NCI-H1048 (cell line): ENCODE measurements at regions not wholly inside any gene's neighbourhood (a gene's known extent, or its start where the extent isn't known, plus 50 kb on each side); places are given as distances from the start of the nearest gene placed in this dataset.
"Not testable (repeated sequence)": the region's sequence is repeated elsewhere in the genome, so short reads cannot be mapped to it uniquely, and the experiment has no call there.

ENCODE experiments used
- DNase-seq: peaks from one replicate; lab custom pipeline; 2025; lab: John Stamatoyannopoulos, UW

DNA sequence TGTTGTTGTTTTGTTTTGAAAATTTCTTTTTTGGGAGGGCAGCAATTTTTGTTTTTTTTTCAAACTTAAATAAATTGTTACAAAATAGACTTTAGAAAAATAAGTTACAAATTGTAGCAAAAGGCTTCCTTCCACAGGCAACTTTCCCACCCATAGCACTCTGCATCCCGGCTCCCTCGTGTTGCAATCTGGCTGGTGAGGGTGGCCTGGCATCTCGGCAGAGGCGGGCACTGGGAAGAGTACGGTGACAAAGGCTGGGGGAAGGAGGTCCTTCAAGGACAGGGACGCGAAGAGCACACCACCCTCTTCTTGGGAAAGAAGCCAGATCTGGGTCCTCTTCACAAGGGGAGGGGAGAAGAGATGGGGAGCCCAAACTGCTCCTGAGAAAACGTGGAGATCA is 379.7 kb downstream of the OLFM4 start:
- no peak for DNase-seq

GRCh38 chr13:53408847-53409568 is 380.4 kb downstream of the OLFM4 start:
- DNase-seq, result no peak

DNA sequence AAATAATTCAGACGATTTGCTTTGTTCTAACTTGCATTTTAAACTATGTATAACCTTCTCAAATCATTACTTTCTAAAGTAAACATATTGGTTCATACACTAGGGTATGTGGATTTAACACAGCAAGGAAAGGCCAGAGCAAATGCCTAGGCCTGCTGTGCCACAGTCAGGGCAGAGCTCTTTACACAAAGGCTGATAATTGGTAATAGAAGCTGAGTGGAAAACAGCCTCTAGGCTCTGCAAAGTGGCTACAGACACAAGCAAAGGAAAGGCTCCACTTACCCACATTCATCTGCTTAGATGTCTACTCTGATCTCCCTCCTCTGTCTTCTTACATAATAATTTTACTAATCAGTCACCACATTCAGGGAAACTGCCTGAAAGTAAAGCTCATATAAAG is 382.9 kb downstream of the OLFM4 start:
- DNase-seq, result no peak

DNA sequence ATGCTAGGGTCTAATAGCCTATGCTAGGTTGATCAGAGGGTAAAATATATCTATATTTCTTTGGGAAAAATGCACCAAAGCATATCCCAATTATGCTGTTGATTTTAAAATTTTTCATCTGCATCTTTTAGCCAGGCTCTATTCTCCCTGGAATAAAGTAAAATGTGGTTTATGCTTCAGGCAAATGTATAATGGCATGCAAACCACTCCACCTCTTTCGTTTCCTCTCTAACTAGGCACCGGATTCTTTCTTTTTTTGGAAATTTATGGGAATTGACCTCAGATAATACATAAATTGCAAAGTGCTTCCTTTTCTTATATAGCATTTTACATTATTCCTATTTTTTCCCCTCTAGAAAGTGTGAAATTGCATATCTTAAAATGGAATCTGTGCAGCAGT is 386.5 kb downstream of the OLFM4 start:
- no peak for DNase-seq

DNA sequence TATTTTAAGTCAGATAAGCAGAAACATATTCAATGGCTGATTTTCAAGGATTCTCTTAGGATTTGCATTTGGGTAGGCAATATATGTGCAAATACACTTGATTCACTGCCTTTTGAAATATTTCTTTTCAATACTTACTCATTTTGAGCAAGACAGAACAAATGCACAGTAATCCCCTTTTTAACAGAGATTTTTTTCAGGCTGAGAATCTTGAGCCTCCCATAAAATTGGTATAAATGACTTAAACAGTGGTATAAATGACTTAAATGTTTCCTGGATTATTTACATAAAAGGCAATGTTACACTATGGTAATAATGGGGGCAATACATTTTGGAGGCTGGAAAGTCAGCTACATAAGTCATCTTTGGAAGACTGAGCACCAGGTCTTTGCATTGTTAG is 389.0 kb downstream of the OLFM4 start:
- no peak for DNase-seq

DNA sequence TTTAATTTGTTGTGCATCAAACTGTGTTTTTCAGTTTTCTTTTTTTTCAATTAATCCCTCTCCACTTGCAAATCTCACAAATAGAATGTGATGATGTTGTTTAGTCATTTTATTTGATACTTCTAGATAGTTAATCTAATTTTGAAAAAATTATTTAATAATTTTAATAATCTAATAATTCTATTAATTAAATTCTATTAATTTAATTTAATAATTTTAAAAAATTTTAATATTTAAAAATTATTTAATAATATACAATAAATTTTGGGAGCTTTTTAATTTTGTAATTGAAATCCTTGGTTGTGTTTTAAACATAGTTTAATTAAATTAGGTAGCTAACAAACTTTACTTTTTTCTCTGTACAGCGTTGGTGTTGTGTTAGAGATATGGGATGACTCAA is 393.8 kb downstream of the OLFM4 start:
- DNase-seq, result no peak

GRCh38 chr13:53436396-53436795 is 407.8 kb downstream of the OLFM4 start:
- no peak for DNase-seq

GRCh38 chr13:53439439-53440225 is 411.0 kb downstream of the OLFM4 start:
- DNase-seq, result no peak

DNA sequence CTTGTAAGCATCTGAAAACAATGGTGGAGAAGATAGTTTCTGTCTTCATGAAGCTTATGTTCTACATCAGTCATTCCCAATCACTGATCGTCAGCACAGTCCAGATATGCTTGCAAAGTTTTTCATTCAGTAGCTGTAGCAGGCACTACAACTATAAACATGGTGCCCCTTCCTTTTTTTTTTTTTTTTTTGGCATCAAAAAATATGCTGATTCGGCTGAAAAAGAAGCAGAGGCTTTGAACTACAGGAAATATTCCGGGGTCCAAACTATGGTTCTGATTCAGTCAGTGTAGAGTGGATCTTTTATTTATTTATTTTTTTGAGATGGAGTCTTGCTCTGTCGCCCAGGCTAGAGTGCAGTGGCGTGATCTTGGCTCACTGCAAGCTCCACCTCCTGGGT is 414.4 kb downstream of the OLFM4 start:
- DNase-seq, result no peak

DNA sequence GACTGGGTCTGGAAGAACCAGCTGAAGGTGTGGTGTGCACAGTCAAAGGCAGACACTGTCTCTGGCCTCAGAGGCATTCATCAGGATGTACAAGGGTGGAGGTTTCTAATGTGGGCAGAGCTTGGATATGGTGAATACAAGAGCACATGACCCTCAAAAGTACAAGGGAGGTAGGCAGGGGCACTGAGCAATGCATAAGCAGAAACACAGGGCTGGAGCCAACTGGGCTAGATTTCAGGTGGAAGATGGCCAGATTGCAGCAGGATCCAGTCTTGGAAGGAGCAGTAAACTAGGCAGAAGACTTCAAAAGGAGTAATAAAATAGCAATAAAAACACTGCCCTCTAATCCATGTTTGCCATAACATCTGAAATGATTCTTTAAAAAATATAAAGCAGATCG is 417.1 kb downstream of the OLFM4 start:
- no peak for DNase-seq

GRCh38 chr13:53447456-53447855 is 418.8 kb downstream of the OLFM4 start:
- DNase-seq, result no peak

GRCh38 chr13:53447863-53448262 is 419.2 kb downstream of the OLFM4 start:
- no peak for DNase-seq

DNA sequence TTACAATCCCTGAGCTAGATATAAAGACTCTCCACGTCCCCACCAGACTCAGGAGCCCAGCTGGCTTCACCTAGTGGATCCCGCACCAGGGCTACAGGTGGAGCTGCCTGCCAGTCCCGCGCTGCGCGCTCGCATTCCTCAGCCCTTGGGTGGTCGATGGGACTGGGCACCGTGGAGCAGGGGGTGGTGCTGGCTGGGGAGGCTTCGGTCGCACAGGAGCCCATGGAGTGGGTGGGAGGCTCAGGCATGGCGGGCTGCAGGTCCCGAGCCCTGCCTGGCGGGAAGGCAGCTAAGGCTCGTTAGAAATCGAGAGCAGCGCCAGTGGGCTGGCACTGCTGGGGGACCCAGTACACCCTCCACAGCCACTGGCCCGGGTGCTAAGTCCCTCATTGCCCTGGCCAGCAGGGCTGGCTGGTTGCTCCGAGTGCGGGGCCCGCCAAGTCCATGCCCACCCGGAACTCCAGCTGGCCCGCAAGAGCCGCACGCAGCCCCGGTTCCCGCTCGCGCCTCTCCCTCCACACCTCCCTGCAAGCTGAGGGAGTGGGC is 423.7 kb downstream of the OLFM4 start:
- not testable (repeated sequence) for DNase-seq

DNA sequence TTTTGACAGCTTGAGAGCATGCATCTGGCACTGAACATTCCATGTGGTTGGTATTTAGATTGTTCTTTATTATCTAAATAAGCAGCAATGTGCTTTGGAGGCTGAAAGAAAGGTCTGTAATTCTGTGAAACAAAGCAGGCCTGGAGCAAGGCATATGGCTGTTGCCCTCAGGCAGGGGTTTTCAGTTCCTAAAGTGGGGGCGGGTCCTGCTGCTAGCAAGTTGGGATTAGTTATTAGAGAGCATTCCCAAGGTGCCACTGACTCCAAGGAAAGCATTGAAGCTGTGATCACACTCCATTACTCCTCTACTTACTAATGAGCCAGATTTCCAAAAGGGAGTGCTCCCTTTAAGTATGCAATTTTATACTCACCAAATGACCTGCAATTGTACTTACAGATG is 432.2 kb downstream of the OLFM4 start:
- DNase-seq, result no peak

- no peak for DNase-seq
These were observed 434.5 kb downstream of the OLFM4 start for GRCh38 chr13:53463106-53463505.

- DNase-seq, result no peak
These were observed 438.0 kb downstream of the OLFM4 start for GRCh38 chr13:53466576-53466975.

DNA sequence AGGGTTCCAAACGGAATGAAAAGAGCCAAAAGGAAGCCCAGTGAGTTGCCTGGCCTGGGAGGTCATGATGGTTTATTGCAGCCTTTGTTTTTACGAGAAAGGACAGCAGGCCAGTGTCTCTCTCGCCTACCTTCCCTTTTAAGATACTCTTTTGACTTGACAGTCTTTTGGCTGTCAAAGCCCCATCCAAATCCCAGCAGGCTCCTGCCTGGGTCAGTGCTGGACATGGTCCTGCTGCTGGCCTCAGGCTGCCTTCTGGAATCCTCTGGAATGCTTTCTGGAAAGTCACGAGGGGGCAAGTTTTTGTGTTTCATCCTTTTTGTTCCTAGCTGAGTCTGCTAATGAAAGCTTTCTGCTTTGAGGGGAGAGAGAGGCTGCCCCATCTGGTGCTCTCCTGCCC is 444.8 kb downstream of the OLFM4 start:
- DNase-seq, result no peak

DNA sequence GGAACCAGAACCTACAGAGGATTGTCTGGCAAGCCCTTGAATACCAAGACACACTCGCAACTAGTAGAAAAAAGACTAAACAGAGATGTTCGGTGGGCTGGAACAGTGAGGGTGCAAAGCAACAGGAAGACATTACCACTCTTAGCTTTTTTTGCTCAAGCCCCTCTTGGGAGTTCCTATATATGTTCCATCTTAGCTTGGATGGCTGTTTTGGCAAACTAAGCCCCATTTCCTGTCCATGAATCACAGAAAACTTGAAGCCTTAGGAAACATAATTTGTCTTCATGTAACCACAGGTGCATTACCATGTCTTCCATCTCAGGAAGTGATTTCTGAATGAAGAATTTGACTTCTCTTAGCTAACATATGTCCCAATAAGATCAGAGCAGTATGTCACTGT is 446.3 kb downstream of the OLFM4 start:
- no peak for DNase-seq

GRCh38 chr13:53490752-53491151 is 462.1 kb downstream of the OLFM4 start:
- DNase-seq, result no peak

DNA sequence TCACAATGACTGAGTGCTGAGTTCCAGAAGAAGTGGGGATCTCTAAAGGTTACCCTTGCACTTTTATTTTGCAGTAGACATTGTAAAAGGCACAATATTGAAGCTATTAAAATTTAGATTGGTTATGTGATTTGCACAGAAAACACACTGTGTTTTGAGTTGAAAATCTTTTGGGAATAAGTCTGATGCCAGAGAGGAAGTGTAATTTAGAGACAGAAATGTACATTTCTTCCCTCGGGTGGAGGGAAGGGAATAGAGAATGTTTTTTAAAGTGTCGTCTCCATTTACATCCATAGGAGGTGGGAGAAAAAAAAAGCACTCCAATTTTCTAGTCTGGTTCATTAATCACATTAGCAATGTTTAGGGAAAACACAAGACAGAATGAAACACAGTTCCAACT is 465.8 kb downstream of the OLFM4 start:
- DNase-seq, result no peak

DNA sequence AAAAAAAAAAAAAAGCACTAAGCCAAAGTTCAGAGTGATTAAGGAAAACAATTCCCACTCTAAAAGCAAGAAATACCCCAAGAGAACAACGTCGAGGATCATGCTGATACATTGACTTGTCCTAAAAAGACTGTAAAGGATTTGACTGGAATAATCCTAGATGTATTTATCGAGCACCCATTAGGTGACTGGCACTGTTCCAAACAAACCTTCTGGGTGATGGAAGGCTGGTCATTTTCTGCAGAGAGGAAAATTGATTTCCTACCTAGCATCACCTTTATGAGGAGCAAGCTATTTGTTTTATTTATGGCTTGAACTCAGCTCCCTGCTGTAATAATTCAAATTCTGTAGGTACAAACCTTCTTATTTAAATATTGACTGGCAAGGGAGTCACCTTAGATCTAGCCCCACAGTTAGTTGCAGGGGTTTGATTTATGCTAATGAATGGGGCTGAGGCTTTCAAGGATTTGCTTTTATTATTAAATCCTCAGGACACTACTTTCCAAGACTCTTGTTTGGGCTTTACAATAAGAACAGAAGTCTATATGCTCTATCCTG is 471.0 kb downstream of the OLFM4 start:
- DNase-seq, result no peak

DNA sequence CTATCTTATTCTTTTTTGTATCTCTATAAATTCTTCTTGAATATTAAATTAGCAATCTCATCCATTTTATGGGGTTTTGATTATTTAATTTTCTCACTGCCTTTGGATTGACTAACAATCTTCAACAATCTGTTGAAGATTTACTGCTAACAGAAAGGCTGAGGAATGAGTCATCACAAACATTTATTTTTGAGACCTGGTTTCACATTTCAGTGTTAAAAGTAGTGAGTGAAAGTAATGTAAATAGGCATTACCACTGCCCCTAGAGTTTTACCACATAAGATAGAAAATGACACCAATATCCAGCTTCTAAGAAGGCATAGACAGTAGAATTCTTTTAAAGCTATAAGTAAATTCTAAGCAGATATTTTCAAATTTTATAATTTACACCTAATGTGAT is 472.8 kb downstream of the OLFM4 start:
- DNase-seq, result no peak

DNA sequence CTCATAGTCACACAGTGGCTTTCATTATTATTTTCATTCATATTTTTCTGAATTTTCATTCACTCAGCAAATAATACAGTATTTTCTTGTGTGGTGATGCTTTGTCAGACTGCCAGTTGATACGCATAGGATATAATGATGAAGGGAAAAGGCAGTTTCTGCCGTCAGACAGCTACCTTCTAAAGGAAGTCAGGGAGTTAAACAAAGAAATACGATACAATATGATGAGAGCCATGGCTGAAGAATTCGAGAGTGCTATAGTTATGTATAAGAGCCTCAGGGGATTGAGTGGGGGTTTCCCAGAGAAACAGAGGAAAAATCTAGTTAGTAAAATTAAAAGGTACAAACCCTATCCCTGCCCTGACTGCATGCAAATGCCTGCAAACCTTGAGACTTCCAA is 479.1 kb downstream of the OLFM4 start:
- no peak for DNase-seq
